ENCODE measurements at regions not wholly inside any gene's neighbourhood (a gene's known extent, or its start where the extent isn't known, plus 50 kb on each side); places are given as distances from the start of the nearest gene placed in this dataset.

DNA sequence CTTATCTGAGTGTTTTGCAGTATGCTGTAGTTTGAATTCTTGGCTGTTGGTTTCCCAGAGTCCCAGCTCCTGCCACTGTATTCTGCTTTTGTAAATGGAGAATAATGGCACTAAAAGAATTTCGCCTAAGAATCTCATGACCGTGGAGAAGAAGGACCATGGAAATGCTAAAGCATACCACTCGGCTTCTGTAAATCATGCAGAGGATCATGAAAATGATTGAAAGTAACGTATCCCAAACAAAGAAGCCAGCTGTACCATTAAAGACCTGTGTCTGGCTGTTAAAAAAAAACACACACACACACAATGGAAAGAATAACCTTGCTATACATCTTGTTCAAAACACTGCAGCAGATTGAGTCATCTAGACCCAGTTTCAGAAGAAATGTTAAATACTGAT, 287.9 kb downstream of the ZNF326 start:
- TF ChIP-seq POLR2A (IDR thresholded peaks at IDR 0.05; ENCODE audit: low read depth, low read length) (no peak), TAF1 (IDR thresholded peaks at IDR 0.05; ENCODE audit: low read depth, low read length) (no peak)
